ENCODE measurements at regions not wholly inside any gene's neighbourhood (a gene's known extent, or its start where the extent isn't known, plus 50 kb on each side); places are given as distances from the start of the nearest gene placed in this dataset.

DNA sequence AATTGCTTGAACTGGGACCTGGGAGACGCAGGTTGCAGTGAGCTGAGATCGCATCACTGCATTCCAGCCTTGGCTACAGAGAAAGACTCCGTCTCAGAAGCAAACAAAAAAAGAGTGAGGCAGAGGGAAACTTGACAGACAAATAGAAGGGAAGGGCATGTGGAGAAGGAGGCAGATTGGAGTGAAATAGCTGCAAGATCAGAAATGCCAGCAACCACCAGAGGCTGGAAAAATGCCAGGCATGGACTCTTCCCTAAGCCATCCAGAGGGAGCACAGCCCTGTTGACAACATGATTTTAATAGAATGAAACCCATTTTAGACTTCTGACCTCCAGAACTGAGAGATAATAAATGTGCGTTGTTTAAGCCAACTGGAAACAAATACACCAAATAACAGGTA lies 447.2 kb upstream of the SPHKAP start:
- TF ChIP-seq POLR2A (IDR thresholded peaks at IDR 0.05) (no peak), POLR2AphosphoS5 (IDR thresholded peaks at IDR 0.05) (no peak)
- TF ChIP-seq, protein P1, sequence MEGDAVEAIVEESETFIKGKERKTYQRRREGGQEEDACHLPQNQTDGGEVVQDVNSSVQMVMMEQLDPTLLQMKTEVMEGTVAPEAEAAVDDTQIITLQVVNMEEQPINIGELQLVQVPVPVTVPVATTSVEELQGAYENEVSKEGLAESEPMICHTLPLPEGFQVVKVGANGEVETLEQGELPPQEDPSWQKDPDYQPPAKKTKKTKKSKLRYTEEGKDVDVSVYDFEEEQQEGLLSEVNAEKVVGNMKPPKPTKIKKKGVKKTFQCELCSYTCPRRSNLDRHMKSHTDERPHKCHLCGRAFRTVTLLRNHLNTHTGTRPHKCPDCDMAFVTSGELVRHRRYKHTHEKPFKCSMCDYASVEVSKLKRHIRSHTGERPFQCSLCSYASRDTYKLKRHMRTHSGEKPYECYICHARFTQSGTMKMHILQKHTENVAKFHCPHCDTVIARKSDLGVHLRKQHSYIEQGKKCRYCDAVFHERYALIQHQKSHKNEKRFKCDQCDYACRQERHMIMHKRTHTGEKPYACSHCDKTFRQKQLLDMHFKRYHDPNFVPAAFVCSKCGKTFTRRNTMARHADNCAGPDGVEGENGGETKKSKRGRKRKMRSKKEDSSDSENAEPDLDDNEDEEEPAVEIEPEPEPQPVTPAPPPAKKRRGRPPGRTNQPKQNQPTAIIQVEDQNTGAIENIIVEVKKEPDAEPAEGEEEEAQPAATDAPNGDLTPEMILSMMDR (IDR thresholded peaks at IDR 0.05): no peak
